Calu3 (cell line): ENCODE measurements at regions not wholly inside any gene's neighbourhood (a gene's known extent, or its start where the extent isn't known, plus 50 kb on each side); places are given as distances from the start of the nearest gene placed in this dataset.

Experiments used
- BruUV-seq: library from RNA; stranded (reverse); fragments of 400-500 nt; replicated peaks from 2 replicates; lab custom pipeline; 2021; lab: Mats Ljungman, UMichigan
- CTCF ChIA-PET: fragments of 300-600 bp; sonication (Branson Sonifier 250); formaldehyde crosslinking; loops from one replicate; lab custom pipeline; 2022; ENCODE audit warnings: antibody characterized with exemption; lab: Charles Lee
- DNase-seq: peaks from one replicate; pipeline ENCODE4 v3.0.0; 2022
- H3K27ac Mint-ChIP-seq: one replicate; pipeline ENCODE4 v1.8.0; 2022; ENCODE audit warnings: mixed read lengths; ENCODE audit not compliant: unreplicated experiment
- H3K27me3 Mint-ChIP-seq: one replicate; pipeline ENCODE4 v1.8.0; 2022; ENCODE audit warnings: mixed read lengths; ENCODE audit not compliant: unreplicated experiment
- H3K36me3 Mint-ChIP-seq: one replicate; pipeline ENCODE4 v1.8.0; 2022; ENCODE audit warnings: mild to moderate bottlenecking, moderate library complexity, mixed read lengths; ENCODE audit not compliant: insufficient read depth, unreplicated experiment
- H3K4me1 Mint-ChIP-seq: one replicate; pipeline ENCODE4 v1.8.0; 2022; ENCODE audit warnings: mild to moderate bottlenecking, low read depth, mixed read lengths; ENCODE audit not compliant: unreplicated experiment
- H3K4me3 Mint-ChIP-seq: one replicate; pipeline ENCODE4 v1.8.0; 2022; ENCODE audit warnings: mild to moderate bottlenecking, low read depth, moderate library complexity, mixed read lengths; ENCODE audit not compliant: unreplicated experiment
- H3K9me3 Mint-ChIP-seq: one replicate; pipeline ENCODE4 v1.8.0; 2022; ENCODE audit warnings: low read depth, mixed read lengths; ENCODE audit not compliant: unreplicated experiment
- CTCF ChIP-seq: fragments of 200-600 bp; IDR thresholded peaks from one replicate; pipeline ENCODE4 v1.8.0; 2022; ENCODE audit warnings: antibody characterized with exemption; ENCODE audit not compliant: unreplicated experiment
- intact Hi-C: fragments of 100-400 bp; cut with micrococcal nuclease; formaldehyde crosslinking; loops from one replicate; pipeline ENCODE4 v1.10.0; 2022; ENCODE audit not compliant: unreplicated experiment

GRCh38 chr4:106852426-106852825 is 183.7 kb downstream of the DKK2 start:
- no peak for TF ChIP-seq CTCF
- CTCF ChIA-PET, result no interaction called here
- BruUV-seq, result no TSS peak
- Mint-ChIP-seq H3K27me3 (no peaks in the 10 kb centered on the region), H3K4me3 (no peak overlapping the region), H3K4me1 (no peaks in the 10 kb centered on the region), H3K36me3 (no peaks in the 10 kb centered on the region), H3K27ac (no peak overlapping the region), H3K9me3 (no peaks in the 10 kb centered on the region)
- intact Hi-C loops, result no loop called here
- DNase-seq, result no peak

- no peaks in the 10 kb centered on the region for H3K4me1 Mint-ChIP-seq
Observed at GRCh38 chr4:106851726-106852125, 184.4 kb downstream of the DKK2 start.

DNA sequence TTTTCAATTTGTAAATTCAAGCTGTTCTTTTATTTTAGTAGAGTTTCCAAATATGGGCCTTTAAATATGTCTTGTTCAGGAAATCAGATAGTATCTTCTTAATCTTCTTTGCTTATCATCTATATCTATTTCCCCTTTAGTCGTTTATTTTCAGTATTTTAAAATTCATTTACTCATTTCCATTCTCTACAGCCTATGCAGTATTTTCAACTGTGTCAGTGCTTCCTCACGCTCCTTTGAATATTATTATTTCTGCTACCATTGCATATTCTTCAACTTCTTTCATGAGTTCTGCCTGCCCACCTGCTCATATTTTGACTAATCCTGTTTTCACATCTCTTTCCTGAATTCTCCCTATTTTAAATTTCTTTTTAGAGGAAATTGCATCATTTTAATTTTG is 185.4 kb downstream of the DKK2 start:
- no TSS peak for BruUV-seq
- TF ChIP-seq CTCF, result no peak
- no peaks in the 10 kb centered on the region for H3K4me1 Mint-ChIP-seq

More at GRCh38 chr4:106851726-106852125, 184.4 kb downstream of the DKK2 start:
- Mint-ChIP-seq H3K27me3 (no peaks in the 10 kb centered on the region), H3K4me3 (no peak overlapping the region), H3K36me3 (no peaks in the 10 kb centered on the region), H3K9me3 (no peaks in the 10 kb centered on the region), H3K27ac (no peak overlapping the region)
- no peak for DNase-seq
- BruUV-seq, result no TSS peak
- CTCF ChIA-PET, result no interaction called here
- TF ChIP-seq CTCF, result no peak
- intact Hi-C loops, result no loop called here

GRCh38 chr4:106835919-106836318 is 200.2 kb downstream of the DKK2 start:
- H3K9me3 Mint-ChIP-seq, result peaks cover 5% of the 10 kb centered on the region
- no peaks in the 10 kb centered on the region for H3K27me3 Mint-ChIP-seq
- TF ChIP-seq CTCF, result no peak
- H3K4me3 Mint-ChIP-seq, result no peak overlapping the region
- H3K4me1 Mint-ChIP-seq, result no peaks in the 10 kb centered on the region
- BruUV-seq, result no TSS peak
- no peak overlapping the region for H3K27ac Mint-ChIP-seq
- intact Hi-C loops, result no loop called here
- DNase-seq, result no peak
- CTCF ChIA-PET, result no interaction called here
- no peaks in the 10 kb centered on the region for H3K36me3 Mint-ChIP-seq

More for the DNA sequence above, 185.4 kb downstream of the DKK2 start:
- Mint-ChIP-seq H3K27ac (no peak overlapping the region), H3K36me3 (no peaks in the 10 kb centered on the region), H3K4me3 (no peak overlapping the region), H3K9me3 (no peaks in the 10 kb centered on the region), H3K27me3 (no peaks in the 10 kb centered on the region)
- CTCF ChIA-PET, result no interaction called here
- intact Hi-C loops, result no loop called here
- no peak for DNase-seq
